ENCODE measurements at regions not wholly inside any gene's neighbourhood (a gene's known extent, or its start where the extent isn't known, plus 50 kb on each side); places are given as distances from the start of the nearest gene placed in this dataset.
"Not testable (repeated sequence)": the region's sequence is repeated elsewhere in the genome, so short reads cannot be mapped to it uniquely, and the experiment has no call there.

DNA sequence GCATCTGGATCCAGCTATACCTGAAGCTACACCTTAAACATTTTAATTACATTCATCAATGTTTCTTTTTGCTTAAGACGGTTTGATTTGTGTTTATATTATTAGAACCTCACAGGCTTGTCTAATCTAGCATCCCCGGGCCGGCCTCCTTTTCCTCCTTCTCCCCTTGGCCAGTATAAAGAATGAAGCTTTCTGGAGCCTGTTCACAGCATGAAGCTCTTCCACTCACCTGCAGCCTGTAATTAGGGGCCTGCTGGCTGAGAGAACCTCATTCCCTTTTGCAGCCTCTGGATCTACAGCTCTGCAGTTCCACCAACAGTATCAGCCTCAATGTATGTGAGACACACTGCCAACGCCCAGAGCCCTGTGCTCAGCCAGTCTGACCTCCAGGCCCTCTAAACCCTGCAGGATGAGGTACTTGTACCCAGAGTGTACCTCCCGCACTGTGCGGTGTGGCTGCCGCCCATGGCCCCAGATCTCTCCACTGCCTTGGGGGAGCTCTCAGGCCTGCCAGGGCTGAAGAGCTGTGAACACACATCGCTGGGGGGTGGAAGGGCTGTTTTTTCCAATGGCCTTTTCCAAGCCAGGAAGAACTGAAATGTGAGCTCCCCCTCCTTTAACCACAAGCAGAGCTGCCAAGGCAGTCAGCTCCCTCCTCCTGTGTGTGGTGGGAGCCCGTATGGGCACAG lies 114.7 kb upstream of the ALDH1A3 start:
- no peak for DNase-seq (ENCODE audit: low read depth, low spot score)
- H3K27ac ChIP-seq: no peak overlapping the region

- no peak for DNase-seq (ENCODE audit: low read depth, low spot score)
- H3K27ac ChIP-seq: no peak overlapping the region
These were observed 114.0 kb upstream of the ALDH1A3 start for GRCh38 chr15:100765467-100766241.

DNA sequence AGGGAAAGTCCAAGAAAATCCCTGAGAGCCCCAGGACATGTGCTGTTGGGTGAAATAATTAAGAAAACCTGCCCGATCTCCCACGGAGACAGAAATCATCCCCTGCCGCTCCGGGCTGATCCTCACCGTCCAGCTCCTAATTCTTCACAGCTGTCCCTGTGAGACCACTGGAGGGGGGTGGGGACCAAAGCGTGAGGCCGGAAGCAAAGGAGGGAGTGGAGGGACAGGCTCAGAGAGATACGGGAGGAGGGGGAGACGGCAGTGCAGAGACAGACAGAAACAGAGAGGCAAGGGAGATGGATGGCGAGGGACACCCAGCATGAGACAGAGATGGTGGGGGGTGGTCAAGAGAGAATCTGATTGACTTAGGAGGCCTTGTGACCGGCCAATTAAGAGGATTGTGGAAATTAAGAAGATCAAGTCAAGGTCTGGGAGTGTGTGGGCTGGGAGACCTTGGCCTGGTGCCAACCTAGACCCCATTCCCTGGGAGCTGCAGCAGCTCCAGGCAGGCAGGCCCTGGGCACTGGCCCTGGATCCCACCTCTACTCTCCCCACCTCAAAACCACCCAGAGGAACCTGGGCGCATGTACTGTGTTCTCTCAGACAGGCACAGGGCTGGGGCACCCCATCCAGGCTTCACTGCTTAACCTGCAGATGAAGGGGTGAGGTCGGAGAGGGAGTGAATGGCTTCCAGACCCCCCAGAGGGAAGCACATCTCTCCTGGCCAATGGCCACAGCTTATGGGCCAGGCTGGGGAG lies 113.2 kb upstream of the ALDH1A3 start:
- no peak for DNase-seq (ENCODE audit: low read depth, low spot score)
- no peak overlapping the region for H3K27ac ChIP-seq

GRCh38 chr15:100767001-100767825 lies 112.4 kb upstream of the ALDH1A3 start:
- no peak for DNase-seq (ENCODE audit: low read depth, low spot score)
- H3K27ac ChIP-seq: no peak overlapping the region

DNA sequence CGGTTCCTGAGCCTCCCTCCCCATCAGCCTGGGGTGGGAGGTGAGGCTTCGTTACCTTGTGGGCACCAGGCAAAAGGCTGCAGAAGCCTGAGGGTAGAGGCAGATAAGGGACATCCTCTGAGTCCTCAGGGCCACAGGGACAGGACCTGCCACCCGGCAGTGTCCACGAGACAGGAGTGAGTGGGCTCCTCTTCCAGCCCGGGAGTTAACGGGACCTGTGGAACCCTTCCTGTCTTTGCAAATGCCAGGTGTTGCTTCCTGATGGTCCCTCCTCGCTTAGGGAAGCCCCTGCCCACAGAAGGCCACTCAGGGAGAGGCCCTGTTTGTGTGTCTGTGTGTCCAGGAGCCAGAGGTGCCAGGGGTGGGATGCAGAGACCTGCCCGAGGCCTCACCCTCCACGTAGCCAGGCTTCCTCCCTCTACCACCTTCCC lies 111.1 kb upstream of the ALDH1A3 start:
- no peak for DNase-seq (ENCODE audit: low read depth, low spot score)
- no peak overlapping the region for H3K27ac ChIP-seq

- no peak overlapping the region for H3K27ac ChIP-seq
- DNase-seq (ENCODE audit: low read depth, low spot score): no peak
These were observed 110.3 kb upstream of the ALDH1A3 start for GRCh38 chr15:100769043-100769974.

DNA sequence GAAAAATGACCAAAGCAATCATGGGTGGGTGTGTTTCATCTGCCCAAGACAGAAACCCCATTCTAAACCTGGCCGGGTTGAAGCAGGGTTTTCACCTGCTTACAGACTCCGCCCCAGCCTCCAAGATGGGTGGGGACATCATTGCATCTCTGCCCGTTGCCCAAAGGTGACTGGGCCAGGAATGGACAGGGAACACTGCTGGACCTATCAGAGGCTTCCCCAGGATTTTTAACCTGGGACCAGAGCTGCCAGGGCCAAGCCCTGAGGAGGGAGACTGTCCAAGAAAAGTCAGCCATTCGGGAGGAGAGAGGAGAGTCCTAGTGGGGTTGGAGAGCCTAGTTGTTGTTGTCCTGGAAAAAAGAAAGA lies 109.7 kb upstream of the ALDH1A3 start:
- no peak overlapping the region for H3K27ac ChIP-seq
- no peak for DNase-seq (ENCODE audit: low read depth, low spot score)

GRCh38 chr15:100770661-100771584 lies 108.7 kb upstream of the ALDH1A3 start:
- H3K27ac ChIP-seq: no peak overlapping the region
- DNase-seq (ENCODE audit: low read depth, low spot score): no peak

GRCh38 chr15:100771746-100772145 lies 107.9 kb upstream of the ALDH1A3 start:
- H3K27ac ChIP-seq: no peak overlapping the region
- DNase-seq (ENCODE audit: low read depth, low spot score): no peak

- DNase-seq (ENCODE audit: low read depth, low spot score): no peak
- H3K27ac ChIP-seq: no peak overlapping the region
These were observed 107.2 kb upstream of the ALDH1A3 start for GRCh38 chr15:100772478-100772877.

GRCh38 chr15:100772892-100773520 lies 106.6 kb upstream of the ALDH1A3 start:
- H3K27ac ChIP-seq: no peak overlapping the region
- no peak for DNase-seq (ENCODE audit: low read depth, low spot score)

DNA sequence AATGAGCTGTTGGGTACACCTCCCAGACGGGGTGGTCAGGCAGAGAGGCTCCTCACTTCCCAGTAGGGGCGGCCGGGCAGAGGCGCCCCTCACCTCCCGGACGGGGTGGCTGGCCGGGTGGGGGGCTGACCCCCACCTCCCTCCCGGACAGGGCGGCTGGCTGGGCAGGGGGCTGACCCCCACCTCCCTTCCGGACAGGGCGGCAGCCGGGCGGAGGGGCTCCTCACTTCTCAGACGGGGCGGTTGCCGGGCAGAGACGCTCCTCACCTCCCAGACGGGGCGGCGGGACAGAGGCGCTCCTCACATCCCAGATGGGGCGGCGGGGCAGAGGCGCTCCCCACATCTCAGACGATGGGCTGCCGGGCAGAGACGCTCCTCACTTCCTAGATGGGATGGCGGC lies 105.6 kb upstream of the ALDH1A3 start:
- not testable (repeated sequence) for DNase-seq (ENCODE audit: low read depth, low spot score); H3K27ac ChIP-seq

DNA sequence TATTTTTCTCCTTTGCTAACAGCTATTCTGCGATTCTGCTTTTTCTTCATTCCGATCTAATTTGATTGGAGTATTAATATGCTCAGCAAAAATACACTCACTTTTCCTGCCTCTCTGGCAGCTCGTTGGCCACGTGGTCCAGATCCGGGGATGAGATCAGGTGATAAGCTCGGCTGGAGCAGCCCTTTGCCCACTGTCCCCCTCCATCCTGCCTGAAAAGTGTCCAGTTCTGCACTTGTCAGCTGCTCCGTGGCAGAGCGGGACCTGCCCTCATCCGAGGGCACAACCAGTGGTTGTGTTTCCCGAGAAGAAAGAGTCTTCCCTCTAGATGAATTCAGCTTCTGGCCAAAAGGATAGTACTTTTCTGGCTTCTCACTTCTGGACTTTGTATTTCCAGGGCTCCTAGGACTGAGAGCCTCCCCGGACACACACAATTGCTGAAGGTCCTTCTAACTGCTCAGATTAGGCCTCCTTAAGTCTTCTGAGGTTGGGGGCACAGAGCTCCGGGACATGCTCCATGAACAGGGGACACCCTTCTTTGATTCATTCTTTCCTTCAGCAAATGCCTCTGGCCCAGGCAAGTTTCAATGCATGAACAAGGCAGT lies 103.9 kb upstream of the ALDH1A3 start:
- no peak for DNase-seq (ENCODE audit: low read depth, low spot score)
- H3K27ac ChIP-seq: no peak overlapping the region

- DNase-seq (ENCODE audit: low read depth, low spot score): no peak
- no peak overlapping the region for H3K27ac ChIP-seq
These were observed 101.8 kb upstream of the ALDH1A3 start for GRCh38 chr15:100777821-100778220.

DNA sequence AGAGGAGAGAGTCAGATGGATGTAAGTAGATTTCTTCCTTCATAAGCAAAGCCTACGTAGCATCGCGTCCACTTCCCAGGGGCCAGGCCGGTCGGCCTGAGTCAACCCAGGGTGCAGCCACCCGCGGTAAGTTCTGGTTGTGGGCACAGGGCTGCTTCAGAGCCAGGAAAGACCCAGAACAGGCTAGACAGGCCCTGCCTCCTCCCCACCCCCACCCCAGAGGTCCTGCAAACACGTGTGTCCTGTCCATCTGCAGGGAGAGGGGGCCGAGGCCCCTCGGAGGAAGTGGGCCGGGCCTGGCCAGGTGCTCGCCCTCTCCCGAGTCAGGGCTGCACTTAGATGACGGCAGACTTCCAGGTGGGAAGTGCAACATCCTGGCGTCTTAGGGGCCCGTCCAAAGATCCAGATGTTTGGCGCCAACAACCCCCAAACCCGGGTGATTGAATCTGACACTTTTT lies 100.8 kb upstream of the ALDH1A3 start:
- DNase-seq (ENCODE audit: low read depth, low spot score): no peak
- no peak overlapping the region for H3K27ac ChIP-seq

GRCh38 chr15:100779331-100780207 lies 100.1 kb upstream of the ALDH1A3 start:
- no peak for DNase-seq (ENCODE audit: low read depth, low spot score)
- no peak overlapping the region for H3K27ac ChIP-seq
